Right lobe of liver (tissue), 6 donors: ENCODE measurements at regions not wholly inside any gene's neighbourhood (a gene's known extent, or its start where the extent isn't known, plus 50 kb on each side); places are given as distances from the start of the nearest gene placed in this dataset.
"Not testable (repeated sequence)": the region's sequence is repeated elsewhere in the genome, so short reads cannot be mapped to it uniquely, and the experiment has no call there.

ENCODE experiments used
- ATAC-seq, 4 donors: fragments of 200-7000 bp; cut with Tn5 transposase; one replicate each; pipeline ENCODE4 v1.9.1; 2020; ENCODE audit warnings: mild to moderate bottlenecking in 4 of 4, moderate library complexity in 4 of 4
- DNase-seq, 3 donors: peaks; one replicate each; pipeline ENCODE4 v3.0.0-alpha.2; 2020
- H3K27ac ChIP-seq, 3 donors: fragments of 200-600 bp; one replicate each; pipeline ENCODE4 v1.8.0; 2022
- H3K27me3 ChIP-seq, 2 donors: fragments of 200-600 bp; one replicate each; pipeline ENCODE4 v1.8.0; 2022
- H3K36me3 ChIP-seq, 4 donors: fragments of 200-600 bp; sonication (generic) in 1 of 4; one replicate each; pipeline versions ENCODE4 v1.5.1 to v1.8.0; 2017 to 2022; ENCODE audit warnings: control low read depth in 1 of 4
- H3K4me1 ChIP-seq, 4 donors: fragments of 200-600 bp; sonication (generic) in 1 of 4; one replicate each; pipeline versions ENCODE4 v1.5.1 to v1.8.0; 2017 to 2022; ENCODE audit warnings: control low read depth in 1 of 4
- H3K4me3 ChIP-seq, 3 donors: fragments of 200-600 bp; one replicate each; pipeline ENCODE4 v1.8.0; 2022
- H3K9me3 ChIP-seq, 4 donors: fragments of 200-600 bp; sonication (generic) in 1 of 4; one replicate each; pipeline versions ENCODE4 v1.5.1 to v1.8.0; 2017 to 2022; ENCODE audit warnings: control low read depth in 1 of 4
- CTCF ChIP-seq, 4 donors: fragments of 200-600 bp in 3 of 4; fragments of 450-650 bp in 1 of 4; IDR thresholded peaks; one replicate each; pipeline versions ENCODE4 v1.5.1 to v1.8.0; 2016 to 2022; ENCODE audit warnings: antibody characterized with exemption in 4 of 4, mild to moderate bottlenecking in 2 of 4
- POLR2A ChIP-seq: fragments of 450-650 bp; IDR thresholded peaks from one replicate; pipeline ENCODE4 v1.6.1; 2017; ENCODE audit warnings: antibody characterized with exemption, mild to moderate bottlenecking
- WGBS: methylation state at CpG from one replicate; pipeline ENCODE4 v1.1.6; 2018; ENCODE audit warnings: low coverage, low lambda C conversion rate; ENCODE audit not compliant: insufficient coverage; ENCODE audit errors: missing lambda C conversion rate; 5-methylcytosine and 5-hydroxymethylcytosine counted together
- intact Hi-C, 2 donors: fragments of 100-400 bp; cut with DNase I; formaldehyde crosslinking; loops; one replicate each; pipeline versions ENCODE4 v1.11.2 to v1.14.1; 2022
- donor health status: DM: no; HTN: yes; CAD: no.
- donor health status: DM: no; HTN: no; CAD: no.
- donor health status: DM: no; HTN: no; CAD: no.
- donor health status: DM: no; HTN: yes; CAD: no.
- donor health status: DM: no; HTN: yes; CAD: no.

GRCh38 chr6:98382246-98382645 is 452.1 kb upstream of the POU3F2 start:
- no peaks in the 10 kb centered on the region for H3K4me1 ChIP-seq
- TF ChIP-seq CTCF (IDR thresholded peaks at IDR 0.05) (no peak), POLR2A (no peak)
- H3K36me3 ChIP-seq, result no peaks in the 10 kb centered on the region
- H3K27ac ChIP-seq, result no peak overlapping the region
- ATAC-seq (no peak), DNase-seq (no peak)
- intact Hi-C loops, result no loop called here
- H3K27me3 ChIP-seq, result no peaks in the 10 kb centered on the region
- no peaks in the 10 kb centered on the region for H3K9me3 ChIP-seq
- H3K4me3 ChIP-seq, result no peak overlapping the region
- WGBS, result 30% methylated on average over 3 of the region's 3 CpGs

GRCh38 chr6:98384334-98384733 is 450.0 kb upstream of the POU3F2 start:
- H3K36me3 ChIP-seq, result no peaks in the 10 kb centered on the region
- no peaks in the 10 kb centered on the region for H3K9me3 ChIP-seq
- ATAC-seq, result no peak
- no peak overlapping the region for H3K27ac ChIP-seq
- no peaks in the 10 kb centered on the region for H3K4me1 ChIP-seq
- intact Hi-C loops, result no loop called here
- no peak for DNase-seq
- TF ChIP-seq CTCF (IDR thresholded peaks at IDR 0.05) (no peak), POLR2A (no peak)
- 23% methylated on average over 7 of the region's 7 CpGs for WGBS
- no peak overlapping the region for H3K4me3 ChIP-seq
- no peaks in the 10 kb centered on the region for H3K27me3 ChIP-seq

GRCh38 chr6:98384801-98385200 is 449.6 kb upstream of the POU3F2 start:
- DNase-seq (no peak), ATAC-seq (no peak)
- intact Hi-C loops, result no loop called here
- Histone ChIP-seq H3K4me3 (no peak overlapping the region), H3K27ac (no peak overlapping the region), H3K9me3 (no peaks in the 10 kb centered on the region), H3K36me3 (no peaks in the 10 kb centered on the region), H3K4me1 (no peaks in the 10 kb centered on the region), H3K27me3 (no peaks in the 10 kb centered on the region)
- 55% methylated on average over 6 of the region's 6 CpGs for WGBS
- TF ChIP-seq POLR2A (no peak), CTCF (IDR thresholded peaks at IDR 0.05) (no peak)

- DNase-seq, result no peak
- Histone ChIP-seq H3K36me3 (no peaks in the 10 kb centered on the region), H3K27me3 (no peaks in the 10 kb centered on the region), H3K4me3 (no peak overlapping the region), H3K27ac (no peak overlapping the region), H3K9me3 (no peaks in the 10 kb centered on the region), H3K4me1 (peaks cover 0 to 5% (median 0%) of the 10 kb centered on the region in 4 donors)
- no peak for ATAC-seq
- WGBS, result 29% methylated on average over 1 of the region's 1 CpG
- intact Hi-C loops, result no loop called here
- no peak for TF ChIP-seq CTCF (IDR thresholded peaks at IDR 0.05)
- no peak for TF ChIP-seq POLR2A
Measured at GRCh38 chr6:98395610-98396166, 438.7 kb upstream of the POU3F2 start.

GRCh38 chr6:98416027-98416426 is 418.3 kb upstream of the POU3F2 start:
- no peaks in the 10 kb centered on the region for H3K27me3 ChIP-seq
- WGBS, result 36% methylated on average over 2 of the region's 2 CpGs
- no peak for ATAC-seq
- no peak for DNase-seq
- no peaks in the 10 kb centered on the region for H3K9me3 ChIP-seq
- no peaks in the 10 kb centered on the region for H3K4me1 ChIP-seq
- no peaks in the 10 kb centered on the region for H3K36me3 ChIP-seq
- TF ChIP-seq POLR2A (no peak), CTCF (IDR thresholded peaks at IDR 0.05) (no peak)
- H3K27ac ChIP-seq, result no peak overlapping the region
- no peak overlapping the region for H3K4me3 ChIP-seq
- intact Hi-C loops, result no loop called here

- H3K27me3 ChIP-seq, DNase-seq, H3K36me3 ChIP-seq, H3K4me1 ChIP-seq, H3K9me3 ChIP-seq, intact Hi-C loops, H3K4me3 ChIP-seq, H3K27ac ChIP-seq, ATAC-seq: not testable (repeated sequence)
- WGBS, result 82% methylated on average over 13 of the region's 30 CpGs
Measured at GRCh38 chr6:98416497-98417158, 417.7 kb upstream of the POU3F2 start.
